Endothelial cell of umbilical vein (primary cell): ENCODE measurements at regions not wholly inside any gene's neighbourhood (a gene's known extent, or its start where the extent isn't known, plus 50 kb on each side); places are given as distances from the start of the nearest gene placed in this dataset.

Experiments
- BruUV-seq: library from RNA; stranded (reverse); fragments of 400-500 nt; replicated peaks from 2 replicates; lab custom pipeline; 2021; lab: Mats Ljungman, UMichigan
- CTCF ChIA-PET: fragments of 300-600, 350-600 bp; sonication (Branson Sonifier 250); formaldehyde crosslinking; loops from one replicate; lab custom pipeline; 2021; ENCODE audit warnings: antibody characterized with exemption, inconsistent platforms; lab: Charles Lee
- POLR2A ChIA-PET: fragments of 300-600, 350-600 bp; sonication (Branson Sonifier 250); formaldehyde crosslinking; loops from one replicate; lab custom pipeline; 2021; ENCODE audit warnings: antibody characterized with exemption, inconsistent platforms; lab: Charles Lee
- DNase-seq: peaks from one replicate; pipeline ENCODE4 v3.0.0-alpha.2; 2011; ENCODE audit warnings: low read depth, low spot score
- FAIRE-seq: peaks from 2 replicates; lab custom pipeline; 2011; peaks lifted over from hg19 to GRCh38; lab: Jason Lieb, UNC
- H2AFZ ChIP-seq: 2 replicates; pipeline ENCODE4 v1.6.0; 2012; ENCODE audit warnings: low read depth, low read length, control low read depth, inconsistent platforms
- H3K27ac ChIP-seq: 2 replicates; pipeline ENCODE4 v1.5.1; 2011; ENCODE audit warnings: low read depth, mild to moderate bottlenecking, control low read depth, low read length, moderate library complexity; ENCODE audit not compliant: insufficient read depth
- H3K27me3 ChIP-seq, 2 experiments: 2 replicates each; pipeline versions ENCODE4 v1.6.0 to v1.6.1; 2011; ENCODE audit warnings: low read length in 2 of 2, mixed read lengths in 1 of 2; ENCODE audit not compliant: control insufficient read depth in 2 of 2, insufficient read depth in 2 of 2
- H3K36me3 ChIP-seq, 2 experiments: 2 replicates in 1 of 2; 3 replicates in 1 of 2; pipeline ENCODE4 v1.5.1; 2011; ENCODE audit warnings: low read length in 2 of 2, mild to moderate bottlenecking in 1 of 2, moderate library complexity in 1 of 2; ENCODE audit not compliant: control insufficient read depth in 2 of 2, insufficient read depth in 2 of 2; ENCODE audit errors: extremely low read depth in 1 of 2
- H3K4me1 ChIP-seq: 3 replicates; pipeline ENCODE4 v1.5.1; 2011; ENCODE audit warnings: mild to moderate bottlenecking, low read length; ENCODE audit not compliant: control insufficient read depth, insufficient read depth; ENCODE audit errors: extremely low read depth
- H3K4me2 ChIP-seq: 2 replicates; pipeline ENCODE4 v1.6.1; 2011; ENCODE audit warnings: low read length, control low read depth, mixed read lengths; ENCODE audit not compliant: insufficient read depth
- H3K4me3 ChIP-seq, 3 experiments: fragments of 200-600 bp in 1 of 3; sonication (generic), shearing (Covaris generic) in 1 of 3; replicated peaks in 1 of 3; 2 replicates each; pipeline ENCODE4 v1.5.1; 2011 to 2016; ENCODE audit warnings: control low read depth in 3 of 3, low read length in 3 of 3, mild to moderate bottlenecking in 2 of 3, inconsistent platforms in 1 of 3, low read depth in 1 of 3, moderate library complexity in 1 of 3; ENCODE audit not compliant: insufficient read depth in 1 of 3
- H3K79me2 ChIP-seq: 2 replicates; pipeline ENCODE4 v1.6.0; 2012; ENCODE audit warnings: low read length, inconsistent platforms; ENCODE audit not compliant: control insufficient read depth, insufficient read depth
- H3K9ac ChIP-seq: replicated peaks from 2 replicates; pipeline ENCODE3; 2011; ENCODE audit warnings: low read length, control low read depth; ENCODE audit not compliant: insufficient read depth; ENCODE audit errors: extremely low read depth
- H3K9me1 ChIP-seq: replicated peaks from 3 replicates; pipeline ENCODE4 v1.6.0; 2011; ENCODE audit warnings: mild to moderate bottlenecking, low read length; ENCODE audit not compliant: control insufficient read depth, insufficient read depth; ENCODE audit errors: extremely low read depth
- H3K9me3 ChIP-seq: replicated peaks from 2 replicates; pipeline ENCODE4 v1.5.1; 2012; ENCODE audit warnings: low read length, inconsistent platforms; ENCODE audit not compliant: control insufficient read depth, insufficient read depth
- H4K20me1 ChIP-seq: replicated peaks from 2 replicates; pipeline ENCODE3; 2011; ENCODE audit warnings: mild to moderate bottlenecking, low read length; ENCODE audit not compliant: control insufficient read depth, insufficient read depth; ENCODE audit errors: extremely low read depth
- CTCF ChIP-seq, 2 donors: IDR thresholded peaks; 1 replicate in 1 of 2; 2 replicates in 1 of 2; pipeline ENCODE4 v1.5.1; 2011; ENCODE audit warnings: low read length in 2 of 2, mild to moderate bottlenecking in 2 of 2, moderate library complexity in 2 of 2, control low read depth in 1 of 2, inconsistent platforms in 1 of 2, low read depth in 1 of 2; ENCODE audit not compliant: insufficient read depth in 1 of 2; ENCODE audit errors: extremely low read depth in 1 of 2
- EZH2 ChIP-seq: IDR thresholded peaks from 2 replicates; pipeline ENCODE4 v1.6.1; 2012; ENCODE audit warnings: borderline replicate concordance, low read depth, mild to moderate bottlenecking, moderate library complexity, low read length, inconsistent platforms; ENCODE audit not compliant: severe bottlenecking
- FOS ChIP-seq: IDR thresholded peaks from 2 replicates; pipeline ENCODE4 v1.6.1; 2011; ENCODE audit warnings: mild to moderate bottlenecking, low read length, moderate library complexity, borderline replicate concordance; ENCODE audit not compliant: insufficient read depth
- GATA2 ChIP-seq: IDR thresholded peaks from 2 replicates; pipeline ENCODE4 v1.7.0; 2011; ENCODE audit warnings: low read depth, mild to moderate bottlenecking, moderate library complexity, mixed read lengths, low read length; ENCODE audit not compliant: insufficient read length, insufficient read depth
- JUN ChIP-seq: IDR thresholded peaks from 2 replicates; pipeline ENCODE4 v1.6.1; 2011; ENCODE audit warnings: borderline replicate concordance, low read depth; ENCODE audit not compliant: insufficient read length, insufficient read depth
- MYC ChIP-seq: IDR thresholded peaks from one replicate; pipeline ENCODE4 v1.6.1; 2011; ENCODE audit warnings: mild to moderate bottlenecking, low read depth, low read length
- POLR2A ChIP-seq: IDR thresholded peaks from 2 replicates; pipeline ENCODE4 v1.6.1; 2012; ENCODE audit warnings: low read depth, mild to moderate bottlenecking, control low read depth, low read length
- POLR2AphosphoS5 ChIP-seq: IDR thresholded peaks from 2 replicates; pipeline ENCODE4 v1.6.1; 2012; ENCODE audit warnings: low read depth, mild to moderate bottlenecking, control low read depth, low read length, moderate library complexity; ENCODE audit not compliant: insufficient read depth
- dilution Hi-C: fragments of 300-500 bp; cut with MboI; formaldehyde crosslinking; loops from one replicate; pipeline ENCODE4 v1.15.0; 2019; ENCODE audit warnings: low sequenced_read_pairs; ENCODE audit not compliant: extremely low pct_ligation_motif_present
- intact Hi-C: fragments of 100-400 bp; cut with micrococcal nuclease; formaldehyde crosslinking; loops from one replicate; pipeline ENCODE4 v1.10.0; 2022
- TF ChIP-seq, protein P1 (sequence below): IDR thresholded peaks from 2 replicates; pipeline ENCODE4 v1.6.1; 2011; ENCODE audit not compliant: insufficient read depth, insufficient read length

DNA sequence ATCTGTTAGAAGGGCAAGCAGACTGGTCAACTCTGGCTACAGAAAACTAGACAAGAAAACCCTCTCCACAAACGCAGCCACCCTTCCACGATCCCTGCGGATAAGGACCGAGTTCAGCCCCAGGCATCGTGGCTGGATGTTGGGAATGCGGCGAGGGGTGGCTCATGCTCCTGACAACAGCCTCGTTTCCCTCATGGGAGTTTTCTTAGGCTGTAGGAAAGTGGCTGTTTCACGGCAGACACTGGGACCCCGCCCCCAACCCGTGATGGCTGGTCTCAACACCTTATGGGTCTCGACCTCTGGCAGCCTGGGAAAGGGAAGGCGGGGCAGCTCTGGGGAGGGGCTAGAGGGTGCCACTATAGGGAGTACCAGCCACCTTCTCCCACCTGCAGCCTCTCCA lies 123.3 kb downstream of the RFLNA start:
- Histone ChIP-seq H3K27ac (no peak overlapping the region), H3K9me1 (no peaks in the 10 kb centered on the region), H3K9ac (no peak overlapping the region), H3K4me1 (peaks cover 12% of the 10 kb centered on the region), H3K36me3 (peaks cover 2 to 15% of the 10 kb centered on the region in 2 experiments), H3K27me3 (no peaks in the 10 kb centered on the region), H4K20me1 (no peaks in the 10 kb centered on the region), H3K79me2 (peaks cover 2% of the 10 kb centered on the region), H2AFZ (no peak overlapping the region), H3K4me2 (no peak overlapping the region), H3K4me3 (no peak overlapping the region), H3K9me3 (no peaks in the 10 kb centered on the region)
- CTCF ChIA-PET, result no interaction called here
- no TSS peak for BruUV-seq
- no peak for TF ChIP-seq CTCF (IDR thresholded peaks at IDR 0.05; ENCODE audit: extremely low read depth in 1 of 2, insufficient read depth in 1 of 2, low read depth in 1 of 2, low read length in 2 of 2)
- no peak for TF ChIP-seq POLR2AphosphoS5
- TF ChIP-seq, protein P1, sequence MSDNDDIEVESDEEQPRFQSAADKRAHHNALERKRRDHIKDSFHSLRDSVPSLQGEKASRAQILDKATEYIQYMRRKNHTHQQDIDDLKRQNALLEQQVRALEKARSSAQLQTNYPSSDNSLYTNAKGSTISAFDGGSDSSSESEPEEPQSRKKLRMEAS, result no peak
- TF ChIP-seq JUN, result no peak
- TF ChIP-seq FOS, result no peak
- TF ChIP-seq EZH2, result no peak
- TF ChIP-seq MYC, result no peak
- TF ChIP-seq POLR2A, result no peak
- TF ChIP-seq GATA2, result no peak
- FAIRE-seq (no peak), DNase-seq (no peak)
- POLR2A ChIA-PET, result no interaction called here
- intact Hi-C loops (no loop called here), dilution Hi-C loops (no loop called here)
